ENCODE measurements at regions not wholly inside any gene's neighbourhood (a gene's known extent, or its start where the extent isn't known, plus 50 kb on each side); places are given as distances from the start of the nearest gene placed in this dataset.

DNA sequence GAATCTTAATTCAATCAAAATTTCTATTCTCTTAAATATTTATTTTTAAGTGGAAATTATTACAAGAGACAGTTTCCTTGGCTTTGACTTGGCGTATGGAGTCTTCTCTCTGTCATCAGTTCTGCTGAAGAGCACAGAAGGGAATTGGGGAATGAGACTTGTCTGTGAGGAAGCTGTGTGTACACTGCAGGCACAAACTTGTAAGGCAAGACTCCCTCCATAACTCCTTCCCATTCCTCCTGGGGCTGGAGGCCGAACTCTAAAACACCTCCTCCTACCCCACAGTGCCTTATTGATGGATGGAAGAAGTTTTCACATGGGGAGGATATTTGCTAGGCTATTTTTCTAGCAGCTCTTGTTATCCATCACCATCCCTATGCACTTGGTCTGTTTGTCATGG, 187.4 kb upstream of the ELL2 start:
- TF ChIP-seq, protein P1, sequence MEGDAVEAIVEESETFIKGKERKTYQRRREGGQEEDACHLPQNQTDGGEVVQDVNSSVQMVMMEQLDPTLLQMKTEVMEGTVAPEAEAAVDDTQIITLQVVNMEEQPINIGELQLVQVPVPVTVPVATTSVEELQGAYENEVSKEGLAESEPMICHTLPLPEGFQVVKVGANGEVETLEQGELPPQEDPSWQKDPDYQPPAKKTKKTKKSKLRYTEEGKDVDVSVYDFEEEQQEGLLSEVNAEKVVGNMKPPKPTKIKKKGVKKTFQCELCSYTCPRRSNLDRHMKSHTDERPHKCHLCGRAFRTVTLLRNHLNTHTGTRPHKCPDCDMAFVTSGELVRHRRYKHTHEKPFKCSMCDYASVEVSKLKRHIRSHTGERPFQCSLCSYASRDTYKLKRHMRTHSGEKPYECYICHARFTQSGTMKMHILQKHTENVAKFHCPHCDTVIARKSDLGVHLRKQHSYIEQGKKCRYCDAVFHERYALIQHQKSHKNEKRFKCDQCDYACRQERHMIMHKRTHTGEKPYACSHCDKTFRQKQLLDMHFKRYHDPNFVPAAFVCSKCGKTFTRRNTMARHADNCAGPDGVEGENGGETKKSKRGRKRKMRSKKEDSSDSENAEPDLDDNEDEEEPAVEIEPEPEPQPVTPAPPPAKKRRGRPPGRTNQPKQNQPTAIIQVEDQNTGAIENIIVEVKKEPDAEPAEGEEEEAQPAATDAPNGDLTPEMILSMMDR (conservative IDR thresholded peaks at IDR 0.05; ENCODE audit: low read depth, low read length), result no peak
- no peak for TF ChIP-seq EZH2 (IDR thresholded peaks at IDR 0.05; ENCODE audit: borderline replicate concordance, low read depth, low read length, poor library complexity, severe bottlenecking)
